GM18507 (cell line): ENCODE measurements at regions not wholly inside any gene's neighbourhood (a gene's known extent, or its start where the extent isn't known, plus 50 kb on each side); places are given as distances from the start of the nearest gene placed in this dataset.
A peak's percentile ranks its signal among the peaks of the same experiment; 100 is the strongest.
"Not testable (repeated sequence)": the region's sequence is repeated elsewhere in the genome, so short reads cannot be mapped to it uniquely, and the experiment has no call there.

Experiments used
- DNase-seq: peaks from one replicate; pipeline ENCODE4 v3.0.0; 2011; ENCODE audit warnings: low read depth; ENCODE audit not compliant: insufficient read length; ENCODE audit errors: extremely low spot score
- FAIRE-seq: peaks from 2 replicates; lab custom pipeline; 2011; peaks lifted over from hg19 to GRCh38; lab: Jason Lieb, UNC

DNA sequence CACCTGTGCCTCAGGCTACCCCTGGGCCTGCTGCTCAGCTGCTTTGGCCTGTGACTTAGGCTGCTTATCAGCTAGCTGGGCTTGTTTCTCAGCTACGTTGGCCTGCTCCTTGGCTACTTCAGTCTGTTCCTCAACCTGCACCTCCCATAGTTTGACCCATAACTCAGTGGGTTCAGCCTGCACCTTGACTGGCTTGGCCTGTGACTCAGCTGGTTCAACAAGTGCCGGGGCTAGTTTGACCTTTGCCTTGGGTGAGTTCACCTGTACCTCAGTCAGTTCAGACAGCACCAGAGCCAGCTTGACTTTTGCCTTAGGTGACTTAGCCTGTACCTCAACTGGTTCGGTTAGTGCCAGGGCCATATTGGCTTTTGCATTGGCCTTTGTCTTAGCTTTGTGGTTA lies 171.2 kb downstream of the MSN start:
- no peak for FAIRE-seq

DNA sequence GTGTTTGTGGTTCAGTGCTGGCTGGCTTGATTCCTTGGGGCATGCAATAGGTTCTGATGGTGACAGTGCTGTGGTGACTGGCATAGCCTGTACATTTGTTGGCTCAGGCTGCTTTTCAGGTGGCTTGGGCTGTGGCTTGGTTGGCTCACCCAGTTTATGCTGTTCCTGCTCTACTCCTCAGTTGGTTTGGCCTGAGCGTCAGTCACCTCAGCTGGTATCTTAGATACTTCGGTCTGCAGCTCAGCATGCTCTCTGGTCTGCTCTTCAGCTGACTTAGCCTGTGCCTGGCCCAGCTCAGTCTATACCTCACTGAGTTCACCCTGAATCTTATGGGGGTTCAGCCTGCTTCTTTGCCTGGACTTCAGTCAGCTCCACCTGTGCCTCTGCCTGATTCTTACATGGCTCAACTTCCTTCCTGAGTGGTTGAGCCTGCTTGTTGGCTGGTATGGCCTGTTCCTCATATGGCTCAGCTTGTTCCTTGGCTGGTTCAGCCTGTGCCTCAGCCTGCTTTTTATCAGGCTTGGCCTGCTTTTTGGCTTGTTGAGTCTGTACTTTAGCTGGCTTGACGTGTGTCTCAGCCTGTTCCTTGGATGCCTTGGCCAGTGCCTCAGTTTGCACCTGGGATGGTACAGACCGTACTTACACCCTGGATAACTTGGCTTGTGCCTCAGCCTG lies 170.6 kb downstream of the MSN start:
- DNase-seq (no peak), FAIRE-seq (no peak)

More for the DNA sequence above, 171.2 kb downstream of the MSN start:
- DNase-seq = no peak

DNA sequence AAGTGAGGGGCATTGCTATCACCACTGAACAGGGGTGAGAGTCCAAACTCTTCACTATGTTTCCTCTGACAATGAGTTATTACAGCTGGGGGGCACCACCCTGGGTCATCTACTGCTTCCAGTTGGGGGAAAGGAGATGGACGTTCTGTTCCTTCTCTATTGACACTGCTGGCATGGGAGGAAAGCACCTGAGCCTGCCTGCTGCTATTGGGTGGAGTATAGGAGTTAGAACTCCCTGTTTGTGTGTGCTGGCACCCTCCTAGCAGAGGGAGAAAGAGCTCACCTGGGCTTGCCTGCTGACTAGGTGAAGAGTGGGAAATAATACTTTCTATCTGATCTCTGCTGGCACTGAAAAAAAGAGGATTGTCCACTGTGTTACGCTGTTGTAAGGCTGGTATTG lies 163.8 kb downstream of the MSN start:
- DNase-seq (no peak), FAIRE-seq (no peak)

DNA sequence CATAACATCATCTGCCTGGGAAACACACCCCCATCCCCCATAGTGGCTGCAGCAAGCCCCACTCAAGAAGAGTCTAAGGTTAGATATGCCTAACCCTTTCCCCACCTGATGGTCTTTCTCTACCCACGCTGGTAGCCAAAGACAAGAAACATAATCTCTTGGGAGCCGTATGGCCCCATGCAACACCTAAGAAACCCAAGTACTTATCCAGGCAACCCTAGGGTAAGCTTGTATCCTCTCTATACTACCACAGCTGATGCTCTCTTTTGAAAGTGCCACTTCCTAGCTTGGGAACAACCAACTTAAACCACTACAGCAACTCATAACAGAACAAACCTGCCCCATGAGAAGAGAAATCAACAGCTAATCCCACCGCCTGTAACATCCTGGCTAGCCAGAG lies 161.1 kb downstream of the MSN start:
- no peak for FAIRE-seq
- no peak for DNase-seq

DNA sequence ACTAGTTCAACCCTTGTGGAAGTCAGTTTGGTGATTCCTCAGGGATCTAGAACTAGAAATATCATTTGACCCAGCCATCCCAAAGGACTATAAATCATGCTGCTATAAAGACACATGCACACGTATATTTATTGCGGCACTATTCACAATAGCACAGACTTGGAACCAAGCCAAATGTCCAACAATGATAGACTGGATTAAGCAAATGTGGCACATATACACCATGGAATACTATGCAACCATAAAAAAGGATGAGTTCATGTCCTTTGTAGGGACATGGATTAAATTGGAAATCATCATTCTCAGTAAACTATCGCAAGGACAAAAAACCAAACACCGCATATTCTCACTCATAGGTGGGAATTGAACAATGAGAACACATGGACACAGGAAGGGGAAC lies 157.8 kb downstream of the MSN start:
- DNase-seq, FAIRE-seq: not testable (repeated sequence)

DNA sequence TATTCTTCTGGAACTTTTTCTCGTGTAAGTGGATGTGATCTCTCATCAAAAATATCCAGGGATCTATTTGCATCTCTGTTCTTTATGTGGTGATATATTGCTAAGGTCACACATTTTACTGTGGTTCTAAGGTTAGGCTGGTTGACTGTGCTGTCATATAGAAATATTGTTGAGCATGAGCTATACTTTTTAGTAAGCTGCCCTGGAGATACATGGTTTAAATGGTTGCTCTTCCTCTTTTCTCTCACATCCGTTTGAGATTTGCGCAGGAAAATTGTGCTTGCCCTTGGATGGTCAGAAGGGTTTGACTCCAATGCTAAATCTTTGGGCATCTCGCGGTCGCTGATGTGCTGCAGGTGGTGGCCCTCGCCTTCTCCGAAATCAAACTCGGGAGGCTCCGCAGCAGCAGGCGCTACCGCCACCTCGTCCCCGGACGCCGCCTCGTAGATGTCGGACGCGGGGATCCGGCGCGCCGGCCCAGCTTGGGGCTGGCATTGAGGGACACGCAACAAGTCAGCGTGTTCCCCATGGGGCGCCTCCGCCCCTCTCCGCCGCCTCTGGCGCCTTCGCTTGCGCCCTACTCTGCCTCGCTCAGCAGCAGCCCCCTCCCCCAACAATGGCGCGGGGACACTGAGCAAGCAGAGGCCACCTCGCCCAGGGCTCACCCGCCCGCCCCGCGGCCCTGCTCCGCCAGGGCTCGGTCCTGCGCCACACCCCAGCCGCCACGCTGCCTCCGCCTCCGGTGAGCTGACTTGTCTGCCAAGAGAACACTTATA lies 154.5 kb downstream of the MSN start:
- DNase-seq (peak; percentile 4), FAIRE-seq (peak; percentile 86)

DNA sequence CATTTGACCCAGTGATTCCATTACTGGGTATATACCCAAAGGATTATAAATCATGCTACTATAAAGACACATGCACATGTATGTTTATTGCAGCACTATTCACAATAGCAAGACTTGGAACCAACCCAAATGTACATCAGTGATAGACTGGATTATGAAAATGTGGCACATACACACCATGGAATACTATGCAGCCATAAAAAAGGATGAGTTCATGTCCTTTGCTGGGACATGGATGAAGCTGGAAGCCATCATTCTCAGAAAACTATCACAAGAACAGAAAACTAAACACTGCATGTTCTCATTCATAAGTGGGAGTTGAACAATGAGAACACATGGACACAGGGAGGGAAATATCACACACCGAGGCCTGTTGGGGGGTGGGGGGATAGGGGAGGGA lies 152.5 kb downstream of the MSN start:
- not testable (repeated sequence) for DNase-seq, FAIRE-seq

DNA sequence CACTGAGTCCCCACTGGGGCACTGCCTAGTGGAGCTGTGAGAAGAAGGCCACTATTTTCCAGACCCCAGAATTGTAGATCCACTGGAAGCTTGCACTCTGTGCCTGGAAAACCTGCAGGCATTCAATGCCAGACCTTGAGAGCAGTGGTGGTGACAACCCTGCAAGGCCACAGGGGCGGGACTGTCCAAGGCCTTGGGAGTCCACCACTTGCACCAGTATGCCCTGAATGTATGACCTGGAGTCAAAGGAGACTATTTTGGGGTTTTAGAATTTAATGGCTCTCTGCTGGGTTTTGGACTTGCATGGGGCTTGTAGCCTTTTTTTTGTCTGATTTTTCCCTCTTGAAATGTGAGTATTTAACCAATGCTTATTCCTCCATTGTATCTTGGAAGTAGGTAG lies 145.8 kb downstream of the MSN start:
- DNase-seq (no peak), FAIRE-seq (no peak)

DNA sequence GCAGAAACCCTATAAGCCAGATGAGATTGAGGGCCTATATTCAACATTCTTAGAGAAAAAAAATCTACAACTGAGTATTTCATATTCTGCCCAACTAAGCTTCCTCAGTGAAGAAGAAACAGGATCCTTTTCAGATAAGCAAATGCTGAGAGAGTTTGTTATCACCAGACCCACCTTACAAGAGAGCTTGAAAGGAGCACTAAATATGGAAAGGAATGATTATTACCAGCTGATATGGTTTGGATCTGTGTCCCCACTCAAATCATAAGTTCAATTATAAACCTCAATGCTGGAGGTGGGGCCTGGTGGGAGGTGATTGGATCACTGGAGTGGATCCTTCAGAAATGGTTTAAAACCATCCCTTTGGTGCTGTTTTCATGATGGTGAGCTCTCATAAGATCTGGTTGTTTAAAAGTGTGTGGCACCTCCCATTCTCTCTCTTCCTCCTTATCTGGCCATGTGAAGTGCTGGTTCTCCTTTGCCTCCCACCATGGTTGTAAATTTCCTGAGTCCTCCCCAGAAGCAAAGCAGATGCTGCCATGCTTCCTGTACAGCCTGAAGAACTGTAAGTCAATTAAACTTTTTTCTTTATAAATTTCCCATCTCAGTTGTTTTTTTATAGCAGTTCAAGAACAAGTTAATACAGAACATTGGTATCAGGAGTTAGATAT lies 144.2 kb downstream of the MSN start:
- no peak for DNase-seq
- no peak for FAIRE-seq
